GM04504 (cell line): ENCODE measurements at regions not wholly inside any gene's neighbourhood (a gene's known extent, or its start where the extent isn't known, plus 50 kb on each side); places are given as distances from the start of the nearest gene placed in this dataset.

Experiments used
- DNase-seq: peaks from one replicate; pipeline ENCODE4 v3.0.0-alpha.2; 2012; ENCODE audit warnings: low read depth

DNA sequence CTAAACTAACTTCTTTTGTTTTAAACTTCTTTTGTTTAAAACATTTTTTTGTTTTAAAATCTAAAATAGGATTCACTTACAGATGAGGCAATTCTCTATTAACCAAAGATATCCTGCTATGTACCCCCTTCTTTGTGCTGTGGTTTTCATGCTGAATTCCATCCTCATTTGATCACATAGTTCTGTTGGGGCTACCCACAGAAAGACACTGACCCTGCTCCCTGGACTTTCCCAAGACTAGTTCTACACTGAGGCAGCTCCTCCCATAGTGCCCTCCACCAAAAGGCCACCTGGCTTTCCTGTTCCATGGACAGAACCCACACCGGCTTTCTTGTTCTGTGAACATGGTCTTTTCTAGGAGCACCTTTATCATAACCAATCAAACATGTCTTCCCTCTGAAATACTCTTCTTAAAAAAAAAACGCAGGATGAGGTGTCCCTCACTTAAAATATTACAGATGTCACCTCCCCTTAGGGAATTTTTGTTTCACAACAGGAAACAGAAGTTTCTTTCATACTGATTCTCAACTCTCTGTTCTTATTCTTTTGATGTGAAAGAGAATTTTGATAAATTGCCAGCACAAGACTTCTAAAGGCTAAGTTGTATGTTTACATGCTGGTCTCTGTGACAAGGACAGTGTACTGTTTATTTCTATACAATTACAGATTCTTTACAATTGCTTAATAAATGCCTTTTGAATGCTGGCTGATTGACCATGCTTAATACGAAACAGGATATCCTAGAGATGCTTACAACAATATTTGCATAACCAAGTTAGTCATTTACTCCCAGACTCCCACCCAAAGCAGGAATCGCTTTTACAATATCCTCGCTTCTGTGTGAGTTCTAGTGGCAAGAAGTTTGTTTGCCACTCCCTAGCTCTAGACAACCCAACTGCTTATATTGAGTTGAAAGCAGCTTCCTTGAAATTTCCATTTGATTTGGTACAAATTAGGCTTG is 300.4 kb downstream of the DTWD2 start:
- no peak for DNase-seq

GRCh38 chr5:118687100-118687499 is 301.2 kb downstream of the DTWD2 start:
- DNase-seq: no peak

- no peak for DNase-seq
Observed at GRCh38 chr5:118681655-118682054, 306.7 kb downstream of the DTWD2 start.

DNA sequence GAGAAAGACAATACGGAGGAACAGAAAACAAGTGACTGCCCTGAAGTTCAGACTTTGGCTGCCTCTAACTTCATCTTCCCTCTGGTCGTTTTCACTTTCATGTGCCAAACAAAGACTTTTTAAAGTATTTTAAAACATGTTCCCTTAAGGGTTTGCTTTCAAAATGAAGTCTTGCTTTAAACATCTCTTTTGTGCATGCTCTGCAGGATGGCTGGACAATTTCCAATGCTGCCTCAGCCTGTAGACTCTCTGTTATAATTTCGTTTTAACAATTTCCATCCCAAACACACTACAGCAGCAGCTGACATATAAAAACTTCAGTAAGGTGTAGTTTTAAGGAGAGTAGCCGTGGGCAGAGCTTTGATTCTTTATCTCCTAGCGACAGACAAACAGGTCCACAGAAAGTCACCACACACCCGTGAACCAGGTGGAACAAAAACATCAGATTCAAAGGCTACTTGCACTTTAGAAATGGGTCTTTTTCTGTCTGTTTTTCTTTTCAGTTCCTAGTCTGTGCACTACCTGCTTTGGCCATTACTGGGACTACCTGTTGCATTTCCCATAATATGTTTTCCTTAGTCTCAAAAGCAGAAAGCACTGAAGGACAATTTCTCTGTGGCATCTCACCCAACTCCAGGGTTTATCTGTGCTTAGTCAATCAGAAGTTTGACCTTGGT is 308.9 kb downstream of the DTWD2 start:
- DNase-seq: no peak

DNA sequence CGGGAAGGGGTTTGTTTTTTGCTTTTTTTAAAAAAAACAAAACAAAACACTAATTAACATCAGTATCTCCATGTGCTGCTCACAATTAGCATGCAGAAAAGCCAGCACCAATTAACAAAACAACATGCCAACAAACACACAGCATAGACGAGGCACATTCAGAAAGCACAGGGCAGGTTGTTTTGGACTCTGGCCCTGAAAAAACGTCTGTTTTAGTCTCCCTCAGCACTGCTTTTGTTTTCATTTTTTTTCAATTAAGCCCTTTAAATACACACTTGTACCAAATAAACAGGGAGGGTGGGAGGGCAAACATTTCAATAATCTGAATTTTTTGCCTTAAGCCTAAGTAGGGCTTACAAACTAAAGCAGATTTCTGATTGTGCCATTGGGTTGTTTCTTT is 309.6 kb downstream of the DTWD2 start:
- DNase-seq: no peak

GRCh38 chr5:118675247-118675646 is 313.1 kb downstream of the DTWD2 start:
- no peak for DNase-seq

GRCh38 chr5:118657576-118657975 is 330.8 kb downstream of the DTWD2 start:
- DNase-seq: no peak

DNA sequence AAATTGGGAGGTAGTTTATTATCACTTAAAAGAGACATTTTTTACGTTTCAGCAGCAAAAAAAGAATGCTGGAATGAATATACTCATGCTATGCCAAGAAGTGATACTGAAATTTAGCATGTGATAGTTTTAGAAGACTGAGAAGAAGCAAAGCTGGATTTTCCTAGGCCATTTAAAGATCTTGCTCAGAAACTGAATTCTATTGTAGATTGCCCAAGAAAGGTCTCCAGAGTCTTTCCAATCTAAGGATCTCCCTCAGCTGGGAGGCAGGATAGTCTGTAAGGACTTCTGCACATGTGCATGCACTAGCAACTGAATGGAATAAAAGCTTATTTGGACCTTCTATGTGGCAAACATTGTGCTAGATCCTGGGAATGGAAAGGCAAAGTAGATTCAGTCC is 334.5 kb downstream of the DTWD2 start:
- no peak for DNase-seq

GRCh38 chr5:118653183-118653582 is 335.2 kb downstream of the DTWD2 start:
- no peak for DNase-seq

DNA sequence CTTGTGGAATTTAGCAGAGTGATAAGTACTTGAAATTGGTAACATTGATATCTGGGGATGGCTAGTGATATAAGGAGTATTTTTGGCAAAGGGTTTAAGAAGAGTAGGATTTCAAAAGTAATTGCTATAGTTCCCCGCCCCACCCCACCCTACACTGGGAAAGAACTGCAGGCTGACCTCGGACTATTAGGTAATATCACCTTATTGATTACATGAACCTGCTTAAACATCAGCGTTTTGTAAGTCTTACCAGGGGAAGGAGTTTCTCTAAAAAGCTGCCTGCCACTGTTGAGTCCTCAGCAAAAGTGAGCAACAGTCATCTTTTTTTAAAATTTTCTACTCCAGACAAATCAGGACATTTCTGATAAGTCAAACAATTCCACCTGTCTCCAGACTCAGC is 337.3 kb downstream of the DTWD2 start:
- no peak for DNase-seq

- no peak for DNase-seq
Observed at GRCh38 chr5:118647587-118647986, 340.8 kb downstream of the DTWD2 start.

- no peak for DNase-seq
Observed at GRCh38 chr5:118646917-118647316, 341.4 kb downstream of the DTWD2 start.

- no peak for DNase-seq
Observed at GRCh38 chr5:118637947-118638670, 350.2 kb downstream of the DTWD2 start.

DNA sequence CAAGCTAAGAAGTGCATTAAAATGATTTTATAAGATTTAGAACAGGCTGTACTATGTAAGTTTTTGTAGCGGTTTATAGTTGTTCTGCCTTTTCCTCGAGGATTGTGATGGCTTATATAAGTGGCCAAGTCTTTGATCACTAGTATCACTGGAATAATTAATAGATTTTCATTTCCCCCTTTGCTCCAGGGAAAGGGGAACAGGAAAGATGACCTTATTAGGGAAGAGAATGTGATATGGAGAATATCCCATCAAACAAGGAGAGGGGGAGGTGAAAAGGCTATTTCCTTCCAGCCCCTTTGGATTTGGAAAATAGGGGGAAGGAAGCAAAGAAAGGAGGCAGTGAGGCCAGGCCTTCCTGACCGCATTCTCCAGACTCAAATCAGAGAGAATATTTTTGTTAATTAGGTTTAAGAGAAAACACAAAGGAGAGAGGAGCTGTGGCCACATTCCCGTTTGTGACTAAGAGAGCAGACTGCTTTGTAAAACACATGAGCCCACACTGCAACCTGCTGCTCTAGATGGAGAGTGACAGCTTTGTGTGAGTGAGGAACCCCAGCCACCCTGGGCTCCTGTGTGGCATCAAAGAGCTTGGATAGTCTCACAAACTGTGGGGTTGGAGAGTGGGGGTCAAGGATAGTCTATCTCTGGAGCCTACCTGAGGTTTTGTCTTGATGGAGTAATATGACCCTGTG is 359.5 kb downstream of the DTWD2 start:
- peak; percentile 3 for DNase-seq

GRCh38 chr5:118620233-118620632 is 368.1 kb downstream of the DTWD2 start:
- DNase-seq: no peak

DNA sequence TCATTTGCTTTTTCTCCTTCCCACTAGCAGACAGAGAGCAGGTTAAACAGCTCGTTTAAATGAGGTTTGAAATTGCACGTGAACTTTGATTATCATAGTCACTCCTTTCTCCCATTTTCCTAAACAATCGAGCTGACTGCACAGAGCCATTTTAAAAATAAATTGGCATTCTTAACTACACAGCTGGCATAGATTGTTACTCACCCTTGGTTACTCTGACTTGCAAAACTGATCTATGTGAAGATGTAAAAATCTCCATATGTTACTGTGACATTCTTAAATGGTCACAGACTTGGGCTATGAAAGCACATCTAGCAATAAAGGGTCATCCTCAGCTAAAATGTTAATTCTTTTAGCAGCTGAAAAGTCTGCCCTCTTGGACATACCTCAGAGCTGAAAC is 368.5 kb downstream of the DTWD2 start:
- DNase-seq: no peak

GRCh38 chr5:118616281-118616680 is 372.1 kb downstream of the DTWD2 start:
- no peak for DNase-seq

- no peak for DNase-seq
Observed at GRCh38 chr5:118614731-118615456, 373.5 kb downstream of the DTWD2 start.

GRCh38 chr5:118611332-118611945 is 376.9 kb downstream of the DTWD2 start:
- no peak for DNase-seq

GRCh38 chr5:118606940-118607339 is 381.4 kb downstream of the DTWD2 start:
- no peak for DNase-seq

GRCh38 chr5:118605761-118606160 is 382.6 kb downstream of the DTWD2 start:
- no peak for DNase-seq
